Stimulated activated naive B cell treated with anti-CD40 and anti-IgM and Interleukin-4, amounts not matched to agents 10 μg/mL and 1 μg/mL and 100 μg/mL, for 72 hours (primary cell): ENCODE measurements at regions not wholly inside any gene's neighbourhood (a gene's known extent, or its start where the extent isn't known, plus 50 kb on each side); places are given as distances from the start of the nearest gene placed in this dataset.

Experiments used
- ATAC-seq, 2 donors: fragments of 150-1000 bp; cut with Tn5 transposase; replicated peaks; 2 replicates each; pipeline ENCODE4 v1.10.0; 2021; ENCODE audit warnings: moderate library complexity in 1 of 2
- DNase-seq: peaks from one replicate; pipeline ENCODE4 v3.0.0; 2021
- H3K27ac Mint-ChIP-seq: one replicate; pipeline ENCODE4 v1.8.0; 2022; ENCODE audit warnings: mild to moderate bottlenecking, mixed read lengths
- H3K27me3 Mint-ChIP-seq, 2 donors: one replicate each; pipeline ENCODE4 v1.8.0; 2022; ENCODE audit warnings: mixed read lengths in 2 of 2
- H3K36me3 Mint-ChIP-seq, 2 donors: one replicate each; pipeline ENCODE4 v1.8.0; 2022; ENCODE audit warnings: mixed read lengths in 2 of 2, mild to moderate bottlenecking in 1 of 2
- H3K4me1 Mint-ChIP-seq, 2 donors: one replicate each; pipeline ENCODE4 v1.8.0; 2022; ENCODE audit warnings: mixed read lengths in 2 of 2, mild to moderate bottlenecking in 1 of 2
- H3K4me3 Mint-ChIP-seq, 2 donors: one replicate each; pipeline ENCODE4 v1.8.0; 2022; ENCODE audit warnings: mild to moderate bottlenecking in 2 of 2, mixed read lengths in 2 of 2, moderate library complexity in 1 of 2
- H3K9me3 Mint-ChIP-seq, 2 donors: one replicate each; pipeline ENCODE4 v1.8.0; 2022; ENCODE audit warnings: mixed read lengths in 2 of 2, mild to moderate bottlenecking in 1 of 2

DNA sequence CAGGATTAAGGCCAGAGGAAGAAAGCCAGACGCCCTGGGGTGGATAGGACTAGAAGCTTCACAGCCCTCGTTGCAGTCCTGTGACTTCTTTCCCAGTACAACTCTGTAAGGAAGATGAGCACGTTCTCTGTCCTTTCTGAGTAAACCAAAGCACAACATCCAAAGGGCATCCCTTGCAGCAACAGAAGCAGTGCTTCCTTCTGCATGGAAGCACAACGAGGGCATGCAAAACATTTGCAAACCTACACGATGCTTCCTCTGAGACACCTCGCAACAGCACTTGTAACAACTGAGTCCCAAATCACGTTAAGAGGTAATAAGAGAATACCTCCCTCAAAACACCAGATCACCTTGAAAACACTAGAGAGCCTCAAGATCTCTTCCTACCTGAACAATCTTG lies 335.7 kb upstream of the RASGEF1B start:
- DNase-seq = no peak
- Mint-ChIP-seq H3K36me3 (no peaks in the 10 kb centered on the region), H3K27ac (no peak overlapping the region), H3K9me3 (no peaks in the 10 kb centered on the region), H3K27me3 (no peaks in the 10 kb centered on the region), H3K4me1 (no peaks in the 10 kb centered on the region), H3K4me3 (no peak overlapping the region)
- ATAC-seq = no peak

- no peak for ATAC-seq
- Mint-ChIP-seq H3K9me3 (no peaks in the 10 kb centered on the region), H3K36me3 (no peaks in the 10 kb centered on the region), H3K27ac (no peak overlapping the region), H3K27me3 (no peaks in the 10 kb centered on the region), H3K4me3 (no peak overlapping the region), H3K4me1 (no peaks in the 10 kb centered on the region)
- DNase-seq = no peak
Observed at GRCh38 chr4:81806485-81806884, 334.8 kb upstream of the RASGEF1B start.

- peaks cover 0 to under 1% of the 10 kb centered on the region in 2 donors for H3K9me3 Mint-ChIP-seq
- H3K27ac Mint-ChIP-seq = no peak overlapping the region
- ATAC-seq (no peak), DNase-seq (no peak)
- H3K27me3 Mint-ChIP-seq = no peaks in the 10 kb centered on the region
- no peaks in the 10 kb centered on the region for H3K36me3 Mint-ChIP-seq
- no peak overlapping the region for H3K4me3 Mint-ChIP-seq
- no peaks in the 10 kb centered on the region for H3K4me1 Mint-ChIP-seq
Observed at GRCh38 chr4:81804849-81805248, 333.1 kb upstream of the RASGEF1B start.

- no peaks in the 10 kb centered on the region for H3K27me3 Mint-ChIP-seq
- H3K4me3 Mint-ChIP-seq = no peak overlapping the region
- peaks cover 2% of the 10 kb centered on the region in 2 donors for H3K9me3 Mint-ChIP-seq
- ATAC-seq (no peak), DNase-seq (no peak)
- H3K4me1 Mint-ChIP-seq = no peaks in the 10 kb centered on the region
- H3K27ac Mint-ChIP-seq = no peak overlapping the region
- no peaks in the 10 kb centered on the region for H3K36me3 Mint-ChIP-seq
Observed at GRCh38 chr4:81802285-81802846, 330.7 kb upstream of the RASGEF1B start.

DNA sequence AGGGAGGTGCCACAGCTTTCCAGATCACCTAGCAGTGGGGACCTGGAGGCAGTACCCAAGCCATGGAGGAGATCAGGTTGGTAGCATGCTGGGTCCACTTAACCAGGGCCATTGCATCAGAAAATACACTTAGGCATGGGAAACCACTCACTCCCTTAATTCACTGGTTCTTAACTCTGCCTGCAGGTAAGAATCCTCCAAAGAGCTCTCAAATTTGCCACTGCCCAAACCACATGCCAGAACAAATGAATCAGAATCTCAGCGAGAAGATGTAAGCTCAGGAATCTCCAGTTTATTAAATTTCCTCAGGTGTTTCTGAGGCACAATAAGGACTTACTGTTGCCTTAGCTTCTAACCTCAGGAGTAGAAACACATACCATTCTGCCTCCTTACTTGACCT lies 327.7 kb upstream of the RASGEF1B start:
- no peaks in the 10 kb centered on the region for H3K36me3 Mint-ChIP-seq
- ATAC-seq (no peak), DNase-seq (no peak)
- H3K9me3 Mint-ChIP-seq = peaks cover 2% of the 10 kb centered on the region in 2 donors
- H3K27ac Mint-ChIP-seq = no peak overlapping the region
- no peaks in the 10 kb centered on the region for H3K27me3 Mint-ChIP-seq
- no peak overlapping the region for H3K4me3 Mint-ChIP-seq
- peaks cover 3 to 7% of the 10 kb centered on the region in 2 donors for H3K4me1 Mint-ChIP-seq

- no peaks in the 10 kb centered on the region for H3K27me3 Mint-ChIP-seq
- ATAC-seq = no peak
- DNase-seq = no peak
- peaks cover 6 to 7% of the 10 kb centered on the region in 2 donors for H3K4me1 Mint-ChIP-seq
- H3K27ac Mint-ChIP-seq = no peak overlapping the region
- H3K36me3 Mint-ChIP-seq = no peaks in the 10 kb centered on the region
- H3K4me3 Mint-ChIP-seq = no peak overlapping the region
- peaks cover 2 to 4% of the 10 kb centered on the region in 2 donors for H3K9me3 Mint-ChIP-seq
Observed at GRCh38 chr4:81796790-81797528, 325.3 kb upstream of the RASGEF1B start.

DNA sequence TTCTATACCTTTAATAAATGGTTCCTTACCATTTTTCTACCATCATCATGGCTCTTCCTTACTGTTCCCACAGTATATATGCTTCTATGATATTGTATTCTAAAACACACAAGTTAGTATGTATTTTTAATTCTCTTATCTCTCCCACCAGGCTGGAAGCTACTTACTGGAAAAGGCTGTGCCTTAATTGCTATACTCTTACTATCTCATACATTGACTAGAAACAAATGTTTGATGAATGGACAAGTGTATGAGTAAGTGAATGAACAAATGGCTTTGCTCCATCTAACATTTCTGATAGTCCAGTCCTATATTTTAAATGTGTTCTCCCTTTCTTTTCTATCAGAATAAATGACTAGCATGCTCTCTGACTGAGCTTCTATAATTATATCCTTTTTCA lies 320.8 kb upstream of the RASGEF1B start:
- no peak for ATAC-seq
- H3K27ac Mint-ChIP-seq = no peak overlapping the region
- H3K4me3 Mint-ChIP-seq = no peak overlapping the region
- H3K27me3 Mint-ChIP-seq = no peaks in the 10 kb centered on the region
- peaks cover under 1 to 3% of the 10 kb centered on the region in 2 donors for H3K9me3 Mint-ChIP-seq
- peaks cover 17 to 28% of the 10 kb centered on the region in 2 donors for H3K4me1 Mint-ChIP-seq
- H3K36me3 Mint-ChIP-seq = no peaks in the 10 kb centered on the region
- no peak for DNase-seq

DNA sequence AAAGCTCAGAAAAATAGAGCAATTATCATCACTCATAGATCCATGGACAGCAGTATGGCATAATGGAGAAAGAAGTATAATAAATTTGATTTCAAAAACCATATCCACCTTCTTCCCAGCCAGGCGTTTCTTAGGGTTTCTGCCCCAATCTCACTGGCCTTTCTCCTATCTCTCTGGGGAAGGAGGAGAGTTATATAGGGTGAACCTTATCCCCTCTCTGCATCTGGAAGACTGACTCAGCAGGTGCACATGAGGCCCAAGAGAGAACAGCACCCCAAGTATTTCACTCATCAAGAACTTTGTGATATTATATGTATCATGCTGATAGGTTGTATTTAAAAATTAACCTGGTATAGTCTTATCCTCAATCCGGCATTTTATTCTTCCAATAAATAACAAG lies 318.8 kb upstream of the RASGEF1B start:
- DNase-seq (no peak), ATAC-seq (no peak)
- Mint-ChIP-seq H3K9me3 (peaks cover 0 to 3% of the 10 kb centered on the region in 2 donors), H3K27me3 (no peaks in the 10 kb centered on the region), H3K27ac (no peak overlapping the region), H3K4me3 (no peak overlapping the region), H3K4me1 (peaks cover 19 to 34% of the 10 kb centered on the region in 2 donors), H3K36me3 (no peaks in the 10 kb centered on the region)

DNA sequence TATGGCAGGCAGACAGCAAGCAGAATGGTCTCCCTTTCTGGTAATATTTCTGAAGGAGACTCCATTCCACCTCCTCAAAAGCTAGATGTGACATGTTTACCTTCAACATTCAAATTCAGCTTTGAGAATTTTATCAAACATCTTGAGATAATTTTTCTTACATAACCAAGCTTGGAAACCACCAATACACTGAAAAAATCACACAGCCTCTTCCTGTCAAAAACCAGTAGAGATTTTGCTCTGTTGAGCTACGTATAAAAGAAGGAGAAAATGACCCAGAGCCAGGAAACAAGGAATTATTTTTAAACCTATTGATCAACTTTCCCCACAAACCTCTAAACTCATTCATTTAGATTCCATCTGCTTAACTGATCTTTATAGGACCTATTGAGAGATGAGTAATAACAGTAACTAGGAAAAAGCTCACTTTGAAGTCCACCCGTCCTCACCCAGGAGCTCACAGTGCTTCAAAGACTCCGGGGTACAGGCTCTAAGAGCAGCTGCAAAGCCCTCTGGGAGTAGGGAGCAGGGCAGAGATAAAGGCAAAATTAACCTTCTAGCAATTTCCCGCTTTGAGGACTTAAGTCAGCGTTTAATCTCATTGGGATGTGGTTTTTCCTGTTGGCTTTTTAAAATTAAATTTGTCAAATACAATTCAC lies 318.2 kb upstream of the RASGEF1B start:
- DNase-seq (no peak), ATAC-seq (no peak)
- no peak overlapping the region for H3K27ac Mint-ChIP-seq
- peaks cover 0 to 3% of the 10 kb centered on the region in 2 donors for H3K9me3 Mint-ChIP-seq
- H3K36me3 Mint-ChIP-seq = no peaks in the 10 kb centered on the region
- H3K4me1 Mint-ChIP-seq = peaks cover 19 to 34% of the 10 kb centered on the region in 2 donors
- no peaks in the 10 kb centered on the region for H3K27me3 Mint-ChIP-seq
- no peak overlapping the region for H3K4me3 Mint-ChIP-seq

DNA sequence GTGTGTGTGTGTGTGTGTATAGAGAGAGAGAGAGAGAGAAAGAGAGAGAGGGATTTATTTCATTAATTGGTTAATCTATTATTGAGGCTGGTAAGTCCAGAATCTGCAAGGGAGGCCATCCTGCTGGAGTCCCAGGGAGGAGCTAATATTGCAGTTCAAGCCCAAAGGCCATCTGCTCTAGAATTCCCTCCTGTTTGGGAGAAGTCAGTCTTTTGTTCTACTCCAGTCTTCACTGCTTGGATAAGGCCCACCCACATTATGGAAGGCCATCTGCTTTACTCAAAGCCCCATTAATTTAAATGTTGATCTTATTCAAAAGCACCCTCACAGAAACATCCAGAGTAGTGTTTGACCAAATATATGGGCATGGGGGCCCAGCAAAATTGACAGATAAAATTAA lies 317.5 kb upstream of the RASGEF1B start:
- Mint-ChIP-seq H3K4me3 (no peak overlapping the region), H3K27ac (no peak overlapping the region), H3K27me3 (no peaks in the 10 kb centered on the region)

DNA sequence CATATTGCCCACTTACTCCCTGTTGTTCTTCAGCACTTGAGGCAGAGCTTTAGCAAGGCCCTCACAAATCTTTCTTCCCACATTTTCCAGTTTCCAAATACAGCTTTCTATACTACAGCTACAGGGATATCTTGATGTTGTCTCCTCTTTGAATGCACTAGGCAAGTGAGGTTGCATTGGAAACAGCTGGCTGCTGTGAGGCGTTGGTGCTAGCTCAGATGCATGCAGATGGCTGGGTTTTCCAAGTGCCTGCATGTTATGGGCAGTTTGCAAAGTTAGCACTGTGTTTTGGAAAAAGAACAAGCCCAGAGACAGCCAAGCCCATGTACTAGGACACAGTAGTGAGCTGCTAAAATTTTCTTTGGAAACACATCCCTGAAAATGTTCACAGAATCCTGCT lies 315.1 kb upstream of the RASGEF1B start:
- no peaks in the 10 kb centered on the region for H3K9me3 Mint-ChIP-seq
- H3K4me1 Mint-ChIP-seq = peaks cover 16 to 33% of the 10 kb centered on the region in 2 donors
- no peaks in the 10 kb centered on the region for H3K27me3 Mint-ChIP-seq
- no peak for DNase-seq
- H3K36me3 Mint-ChIP-seq = no peaks in the 10 kb centered on the region
- no peak for ATAC-seq
- no peak overlapping the region for H3K27ac Mint-ChIP-seq
- H3K4me3 Mint-ChIP-seq = no peak overlapping the region

More for the DNA sequence above, 317.5 kb upstream of the RASGEF1B start:
- Mint-ChIP-seq H3K4me1 (peaks cover 19 to 34% of the 10 kb centered on the region in 2 donors), H3K36me3 (no peaks in the 10 kb centered on the region), H3K9me3 (peaks cover 0 to 3% of the 10 kb centered on the region in 2 donors)
- ATAC-seq (no peak), DNase-seq (no peak)

GRCh38 chr4:81786063-81786763 lies 314.5 kb upstream of the RASGEF1B start:
- Mint-ChIP-seq H3K36me3 (no peaks in the 10 kb centered on the region), H3K4me3 (no peak overlapping the region), H3K9me3 (no peaks in the 10 kb centered on the region), H3K27me3 (no peaks in the 10 kb centered on the region), H3K4me1 (peaks cover 12 to 28% of the 10 kb centered on the region in 2 donors), H3K27ac (no peak overlapping the region)
- DNase-seq (no peak), ATAC-seq (peak in 1 of 2 donors; percentile 22)

- peaks cover 9 to 20% of the 10 kb centered on the region in 2 donors for H3K4me1 Mint-ChIP-seq
- DNase-seq = no peak
- no peaks in the 10 kb centered on the region for H3K9me3 Mint-ChIP-seq
- ATAC-seq = no peak
- H3K27ac Mint-ChIP-seq = no peak overlapping the region
- no peaks in the 10 kb centered on the region for H3K36me3 Mint-ChIP-seq
- H3K4me3 Mint-ChIP-seq = no peak overlapping the region
- H3K27me3 Mint-ChIP-seq = no peaks in the 10 kb centered on the region
Observed at GRCh38 chr4:81785338-81785737, 313.6 kb upstream of the RASGEF1B start.

GRCh38 chr4:81783558-81783957 lies 311.9 kb upstream of the RASGEF1B start:
- Mint-ChIP-seq H3K4me1 (peaks cover 5 to 13% of the 10 kb centered on the region in 2 donors), H3K36me3 (no peaks in the 10 kb centered on the region), H3K4me3 (no peak overlapping the region), H3K9me3 (no peaks in the 10 kb centered on the region), H3K27me3 (no peaks in the 10 kb centered on the region), H3K27ac (no peak overlapping the region)
- ATAC-seq = no peak
- DNase-seq = no peak
